ENCODE measurements at regions not wholly inside any gene's neighbourhood (a gene's known extent, or its start where the extent isn't known, plus 50 kb on each side); places are given as distances from the start of the nearest gene placed in this dataset.

- Histone ChIP-seq H3K9me3 (ENCODE audit: control insufficient read depth, insufficient read depth, low read length) (no peaks in the 10 kb centered on the region), H3K4me3 (ENCODE audit: low read length) (no peak overlapping the region), H4K20me1 (ENCODE audit: control insufficient read depth, insufficient read depth, low read depth, low read length) (no peaks in the 10 kb centered on the region), H3F3A (ENCODE audit: control insufficient read depth, insufficient read depth) (no peaks in the 10 kb centered on the region), H3K27ac (ENCODE audit: low read depth, low read length) (no peak overlapping the region), H3K27me3 (ENCODE audit: control insufficient read depth, low read length) (peaks cover 10% of the 10 kb centered on the region), H3K4me2 (ENCODE audit: low read length) (no peak overlapping the region), H3K79me2 (ENCODE audit: control insufficient read depth, low read length) (no peaks in the 10 kb centered on the region), H3K4me1 (ENCODE audit: control insufficient read depth, low read length) (no peaks in the 10 kb centered on the region), H3K36me3 (ENCODE audit: control insufficient read depth, low read length) (no peaks in the 10 kb centered on the region), H3K9me2 (replicated peaks; ENCODE audit: control insufficient read depth, low read length) (no peaks in the 10 kb centered on the region)
- no peak for TF ChIP-seq EZH2phosphoT487 (IDR thresholded peaks at IDR 0.05; ENCODE audit: borderline replicate concordance, low read length)
- TF ChIP-seq, protein P1, sequence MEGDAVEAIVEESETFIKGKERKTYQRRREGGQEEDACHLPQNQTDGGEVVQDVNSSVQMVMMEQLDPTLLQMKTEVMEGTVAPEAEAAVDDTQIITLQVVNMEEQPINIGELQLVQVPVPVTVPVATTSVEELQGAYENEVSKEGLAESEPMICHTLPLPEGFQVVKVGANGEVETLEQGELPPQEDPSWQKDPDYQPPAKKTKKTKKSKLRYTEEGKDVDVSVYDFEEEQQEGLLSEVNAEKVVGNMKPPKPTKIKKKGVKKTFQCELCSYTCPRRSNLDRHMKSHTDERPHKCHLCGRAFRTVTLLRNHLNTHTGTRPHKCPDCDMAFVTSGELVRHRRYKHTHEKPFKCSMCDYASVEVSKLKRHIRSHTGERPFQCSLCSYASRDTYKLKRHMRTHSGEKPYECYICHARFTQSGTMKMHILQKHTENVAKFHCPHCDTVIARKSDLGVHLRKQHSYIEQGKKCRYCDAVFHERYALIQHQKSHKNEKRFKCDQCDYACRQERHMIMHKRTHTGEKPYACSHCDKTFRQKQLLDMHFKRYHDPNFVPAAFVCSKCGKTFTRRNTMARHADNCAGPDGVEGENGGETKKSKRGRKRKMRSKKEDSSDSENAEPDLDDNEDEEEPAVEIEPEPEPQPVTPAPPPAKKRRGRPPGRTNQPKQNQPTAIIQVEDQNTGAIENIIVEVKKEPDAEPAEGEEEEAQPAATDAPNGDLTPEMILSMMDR (IDR thresholded peaks at IDR 0.05; ENCODE audit: low read depth, low read length, poor library complexity, severe bottlenecking) = no peak
These were observed 117.0 kb upstream of the OGFRL1 start for GRCh38 chr6:71171497-71172070.

- Histone ChIP-seq H3K27me3 (ENCODE audit: control insufficient read depth, low read length) (peaks cover 24% of the 10 kb centered on the region), H3K4me2 (ENCODE audit: low read length) (no peak overlapping the region), H3K27ac (ENCODE audit: low read depth, low read length) (no peak overlapping the region), H3K9me2 (replicated peaks; ENCODE audit: control insufficient read depth, low read length) (no peaks in the 10 kb centered on the region), H3K36me3 (ENCODE audit: control insufficient read depth, low read length) (no peaks in the 10 kb centered on the region), H4K20me1 (ENCODE audit: control insufficient read depth, insufficient read depth, low read depth, low read length) (no peaks in the 10 kb centered on the region), H3F3A (ENCODE audit: control insufficient read depth, insufficient read depth) (no peaks in the 10 kb centered on the region), H3K79me2 (ENCODE audit: control insufficient read depth, low read length) (no peaks in the 10 kb centered on the region), H3K4me3 (ENCODE audit: low read length) (no peak overlapping the region), H3K9me3 (ENCODE audit: control insufficient read depth, insufficient read depth, low read length) (no peaks in the 10 kb centered on the region; the same call in 1 of the 2 replicates), H3K4me1 (ENCODE audit: control insufficient read depth, low read length) (no peaks in the 10 kb centered on the region)
- TF ChIP-seq EZH2phosphoT487 (IDR thresholded peaks at IDR 0.05; ENCODE audit: borderline replicate concordance, low read length) = no peak
- TF ChIP-seq, protein P1 (IDR thresholded peaks at IDR 0.05; ENCODE audit: low read depth, low read length, poor library complexity, severe bottlenecking) = no peak
These were observed 109.2 kb upstream of the OGFRL1 start for GRCh38 chr6:71179249-71179885.

- Histone ChIP-seq H3K36me3 (ENCODE audit: control insufficient read depth, low read length) (no peaks in the 10 kb centered on the region), H3K9me2 (replicated peaks; ENCODE audit: control insufficient read depth, low read length) (no peaks in the 10 kb centered on the region), H3K4me1 (ENCODE audit: control insufficient read depth, low read length) (no peaks in the 10 kb centered on the region), H3K79me2 (ENCODE audit: control insufficient read depth, low read length) (no peaks in the 10 kb centered on the region), H3K9me3 (ENCODE audit: control insufficient read depth, insufficient read depth, low read length) (no peaks in the 10 kb centered on the region; the same call in 1 of the 2 replicates), H3K4me3 (ENCODE audit: low read length) (no peak overlapping the region), H3F3A (ENCODE audit: control insufficient read depth, insufficient read depth) (no peaks in the 10 kb centered on the region), H3K4me2 (ENCODE audit: low read length) (no peak overlapping the region), H3K27me3 (ENCODE audit: control insufficient read depth, low read length) (peaks cover 21% of the 10 kb centered on the region), H4K20me1 (ENCODE audit: control insufficient read depth, insufficient read depth, low read depth, low read length) (no peaks in the 10 kb centered on the region), H3K27ac (ENCODE audit: low read depth, low read length) (no peak overlapping the region)
- no peak for TF ChIP-seq EZH2phosphoT487 (IDR thresholded peaks at IDR 0.05; ENCODE audit: borderline replicate concordance, low read length)
- TF ChIP-seq, protein P1 (IDR thresholded peaks at IDR 0.05; ENCODE audit: low read depth, low read length, poor library complexity, severe bottlenecking) = no peak
These were observed 107.0 kb upstream of the OGFRL1 start for GRCh38 chr6:71181565-71181964.
